GM19035 (cell line): ENCODE measurements at regions not wholly inside any gene's neighbourhood (a gene's known extent, or its start where the extent isn't known, plus 50 kb on each side); places are given as distances from the start of the nearest gene placed in this dataset.

Experiments used
- ATAC-seq: cut with Tn5 transposase; IDR thresholded peaks from one replicate; pipeline ENCODE4 v1.9.1; 2021; ENCODE audit not compliant: unreplicated experiment

DNA sequence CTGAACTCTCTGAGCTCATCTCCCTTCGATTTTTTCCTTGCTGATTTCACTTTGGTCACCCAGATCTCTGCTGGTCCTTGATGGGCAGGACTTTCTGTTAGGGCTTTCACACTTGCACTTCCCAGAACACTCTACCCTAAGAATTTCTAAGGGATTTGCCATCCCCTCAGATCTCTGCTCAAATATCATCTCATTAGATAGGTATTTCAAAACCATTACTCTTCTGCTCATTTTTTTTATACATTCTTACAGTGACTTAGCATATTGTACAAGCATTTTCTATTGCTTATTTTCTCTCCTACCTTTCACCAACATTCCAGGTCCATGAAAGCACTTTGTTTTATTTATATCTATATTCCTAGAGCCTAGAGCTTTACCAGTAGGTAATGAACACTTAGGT lies 913.3 kb downstream of the PDHA2 start:
- ATAC-seq: no peak

DNA sequence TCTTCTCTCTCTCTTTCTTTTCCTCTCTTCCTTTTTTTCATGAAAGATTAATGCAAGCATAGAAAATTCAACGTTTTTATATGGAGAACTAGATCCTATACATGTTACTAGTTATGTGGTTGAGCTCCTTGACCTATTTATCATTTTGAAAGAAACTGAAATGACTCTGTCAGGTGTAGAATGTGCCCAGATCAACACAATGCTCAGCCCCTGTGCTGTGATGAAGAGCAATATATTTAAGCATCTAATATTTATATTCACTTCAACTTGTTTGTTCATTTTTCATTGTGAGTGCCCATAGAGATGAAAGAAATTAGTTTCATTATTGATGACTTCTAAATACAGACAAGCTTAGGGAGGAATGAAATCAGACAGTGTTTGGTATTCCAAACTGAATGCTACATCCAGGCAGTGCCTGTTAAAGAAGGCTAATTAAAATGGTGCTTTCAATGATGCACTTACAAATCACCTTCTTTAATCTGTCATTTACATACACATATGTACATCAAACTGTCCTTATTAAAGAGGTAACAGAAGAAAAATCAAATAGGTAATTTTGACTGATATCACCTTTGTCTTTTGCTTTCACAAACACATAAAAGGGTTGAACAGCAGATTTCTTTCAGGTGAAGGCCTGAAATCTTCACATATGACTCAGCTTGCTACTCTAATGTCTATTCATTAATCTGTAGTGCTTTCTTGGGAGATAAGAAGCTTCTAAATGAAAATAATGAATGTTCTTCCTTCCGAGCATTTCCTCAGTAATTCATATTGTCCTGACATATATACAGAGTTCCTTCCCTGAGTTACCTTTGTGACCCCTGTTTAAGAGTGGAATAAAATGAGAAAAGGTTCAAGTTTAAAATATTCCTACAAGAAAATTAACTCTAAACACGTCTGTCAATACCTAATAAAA lies 915.9 kb downstream of the PDHA2 start:
- ATAC-seq: no peak

DNA sequence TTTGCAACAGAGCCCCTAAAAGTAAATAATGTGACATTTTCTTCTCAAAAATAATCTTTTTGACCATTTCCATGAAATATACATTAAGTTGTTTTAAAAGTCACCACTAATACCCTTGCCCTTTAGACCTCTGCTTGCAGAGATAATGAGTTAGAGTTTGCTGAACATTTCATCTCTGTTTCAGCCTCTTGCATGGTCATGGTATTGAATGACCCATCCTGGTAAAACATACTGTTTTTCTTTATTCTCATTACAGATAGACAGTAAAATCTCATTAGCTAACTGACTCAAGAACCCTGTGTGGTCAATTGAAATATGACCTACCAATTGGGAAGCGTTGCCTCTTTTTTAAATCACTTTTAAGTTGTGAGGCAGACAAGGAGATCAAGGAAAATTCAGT lies 916.7 kb downstream of the PDHA2 start:
- no peak for ATAC-seq

DNA sequence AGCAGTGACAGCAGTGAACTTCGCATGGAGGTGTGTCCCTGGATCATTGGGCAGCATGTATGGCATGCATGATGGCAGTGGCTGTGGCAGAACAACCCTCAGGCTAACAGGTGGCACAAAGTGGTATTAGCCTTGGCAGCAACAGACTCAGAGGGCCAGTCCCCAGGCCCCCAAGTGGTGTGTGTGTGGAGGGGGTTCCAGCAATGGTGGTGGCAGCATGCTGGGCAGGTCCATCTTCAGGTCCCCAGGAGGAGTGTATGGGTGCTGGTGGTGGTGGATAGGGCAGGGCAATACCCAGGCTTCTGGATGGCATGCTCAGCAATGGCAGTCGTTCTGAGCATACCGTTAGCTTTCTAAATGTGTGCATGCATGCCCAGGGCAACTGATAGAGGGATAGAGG lies 923.7 kb downstream of the PDHA2 start:
- no peak for ATAC-seq

DNA sequence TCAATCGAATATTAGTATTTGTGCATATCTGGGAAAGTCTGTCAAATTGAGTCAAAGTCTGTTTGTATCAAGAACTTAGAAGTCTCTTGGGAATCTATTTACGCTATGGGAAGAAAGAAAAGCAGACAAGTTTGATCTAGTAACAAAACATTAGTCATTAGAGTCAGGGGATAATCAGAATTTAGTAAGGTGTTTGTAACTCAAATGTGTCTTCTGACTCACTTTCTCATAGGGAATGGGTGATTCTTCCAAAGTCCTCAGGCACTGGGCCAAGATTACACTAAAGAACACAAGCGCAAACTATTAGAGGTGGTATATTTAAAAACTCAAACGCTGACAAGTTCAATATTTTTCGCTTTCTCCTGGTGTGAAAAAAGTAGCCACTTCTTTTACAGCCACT lies 926.5 kb downstream of the PDHA2 start:
- ATAC-seq: no peak

DNA sequence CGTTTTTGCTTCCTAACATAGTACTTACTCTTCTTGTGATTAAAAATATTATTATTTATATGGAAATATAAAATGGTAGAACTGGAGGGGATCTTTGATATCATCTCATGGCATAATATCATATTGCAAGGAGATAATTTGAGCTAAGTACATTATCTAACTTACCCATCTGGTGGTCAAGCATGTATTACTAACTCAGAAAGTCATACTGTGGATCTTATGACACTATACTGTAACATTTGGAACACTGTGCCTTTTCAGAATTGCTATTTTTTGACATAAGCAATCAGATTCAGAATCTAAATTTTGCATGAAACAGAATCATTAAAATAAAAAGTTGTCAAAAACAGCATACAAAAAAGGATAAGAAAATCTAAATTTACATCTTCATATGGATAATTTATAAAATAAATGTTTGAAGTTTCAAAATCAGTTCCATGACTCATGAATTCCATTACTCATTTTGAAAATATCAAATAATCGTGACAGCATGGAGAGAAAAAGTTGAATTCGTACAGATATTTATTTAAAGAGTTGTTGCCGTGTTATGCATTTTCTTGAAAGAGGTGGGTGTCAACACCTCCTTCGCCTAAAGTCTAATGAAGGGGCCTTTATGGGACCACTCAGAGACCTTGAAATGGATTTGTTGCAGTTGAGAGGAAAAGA lies 928.1 kb downstream of the PDHA2 start:
- ATAC-seq: no peak

DNA sequence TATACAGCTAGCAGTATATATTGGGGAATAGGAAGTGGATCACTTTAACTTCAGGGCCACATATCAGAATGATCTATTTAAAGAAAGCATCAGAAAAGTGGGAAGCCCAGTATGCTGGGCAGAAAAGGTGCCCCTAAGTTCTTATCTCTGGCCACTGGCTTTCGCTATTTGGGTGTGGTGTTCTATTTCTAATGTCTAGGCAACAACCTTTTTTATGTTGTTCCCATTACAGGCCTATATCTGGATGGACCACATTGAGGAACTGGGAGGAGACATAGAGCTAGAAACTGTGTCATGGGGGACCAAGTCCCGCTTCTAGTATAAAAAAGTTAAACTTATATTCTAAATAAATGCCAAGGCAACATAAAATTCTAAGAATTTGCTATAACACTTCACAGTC lies 935.6 kb downstream of the PDHA2 start:
- no peak for ATAC-seq

DNA sequence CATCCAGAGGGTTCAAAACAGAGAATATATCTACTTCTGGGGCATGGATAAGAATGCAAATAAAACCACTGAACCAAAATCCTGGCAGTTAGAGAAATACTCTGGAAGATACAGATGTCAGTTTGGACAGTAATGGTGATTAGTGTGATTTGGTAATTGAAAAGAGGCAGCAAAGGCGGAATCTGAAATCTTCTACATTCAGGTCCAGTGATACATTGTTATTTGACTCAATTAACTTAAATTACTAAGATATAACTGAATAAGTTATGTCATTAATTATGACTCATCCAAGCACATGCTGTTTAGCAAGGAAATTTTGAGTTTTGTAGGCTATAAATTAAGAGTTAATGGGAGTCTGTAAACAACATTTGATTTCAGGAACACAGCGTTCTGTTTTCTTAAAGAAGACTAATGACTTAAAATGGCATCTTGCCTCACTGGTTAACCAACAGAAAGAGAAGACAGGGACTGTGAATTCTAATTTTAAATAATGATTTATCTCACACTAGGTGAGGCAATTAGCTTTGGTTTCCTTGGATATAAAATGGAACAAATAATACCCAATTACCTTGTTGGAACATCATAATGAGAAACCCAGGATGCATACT lies 937.1 kb downstream of the PDHA2 start:
- no peak for ATAC-seq

DNA sequence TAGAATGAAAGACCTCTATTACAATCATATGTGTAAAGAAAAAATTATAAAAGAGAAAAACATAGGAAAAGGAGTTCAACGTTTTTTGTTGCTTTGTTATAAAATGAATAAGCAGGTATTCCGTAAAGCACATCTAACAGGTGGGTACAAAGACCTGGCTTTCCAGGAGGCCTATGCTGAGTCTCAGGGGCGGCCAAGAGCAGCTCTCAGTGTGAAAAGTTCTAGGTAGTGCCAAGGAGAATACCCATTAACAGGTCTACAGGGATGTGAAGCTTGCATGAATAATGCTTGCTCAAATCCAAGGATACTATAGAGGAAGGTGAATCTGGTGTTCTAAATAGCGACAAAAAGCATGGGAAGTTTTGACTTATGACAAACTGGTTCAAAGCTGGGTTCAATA lies 944.4 kb downstream of the PDHA2 start:
- ATAC-seq: no peak

DNA sequence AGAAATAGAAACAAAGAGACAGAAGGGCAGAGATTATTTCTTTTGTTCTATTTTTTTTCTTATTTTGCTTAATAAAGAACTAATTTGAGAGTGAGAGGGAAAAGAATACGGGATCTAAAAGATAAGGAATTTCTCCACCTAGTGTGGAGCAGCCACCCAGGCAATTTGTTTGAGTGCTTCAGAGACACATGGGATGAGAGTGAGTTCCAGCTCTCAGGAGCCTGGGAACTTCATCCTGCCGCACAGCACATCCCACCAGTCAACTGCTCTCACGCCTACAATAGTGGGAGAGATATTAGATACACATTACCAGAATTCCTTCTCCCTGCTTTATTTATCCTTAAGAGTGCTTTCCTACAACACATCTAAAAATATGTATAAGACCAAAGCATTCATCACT lies 946.4 kb downstream of the PDHA2 start:
- no peak for ATAC-seq

DNA sequence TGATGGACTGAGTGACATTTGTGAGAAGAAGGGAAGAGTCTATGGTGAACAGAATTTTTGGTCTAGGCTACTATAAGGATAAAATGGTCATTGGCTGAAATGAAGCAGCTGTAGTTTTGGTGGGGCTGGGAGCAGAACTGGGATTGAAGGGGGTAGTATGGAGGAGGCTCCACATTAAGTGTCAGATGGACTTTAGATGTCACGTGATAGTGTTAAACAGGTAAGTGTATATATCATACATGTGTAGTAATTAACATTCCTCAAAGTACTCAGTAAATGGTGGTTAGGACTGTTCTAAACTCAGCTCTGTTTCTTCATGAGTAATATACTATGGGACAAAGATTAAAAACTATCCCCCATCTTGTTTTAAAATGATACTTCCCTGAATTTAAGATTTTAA lies 947.9 kb downstream of the PDHA2 start:
- no peak for ATAC-seq

DNA sequence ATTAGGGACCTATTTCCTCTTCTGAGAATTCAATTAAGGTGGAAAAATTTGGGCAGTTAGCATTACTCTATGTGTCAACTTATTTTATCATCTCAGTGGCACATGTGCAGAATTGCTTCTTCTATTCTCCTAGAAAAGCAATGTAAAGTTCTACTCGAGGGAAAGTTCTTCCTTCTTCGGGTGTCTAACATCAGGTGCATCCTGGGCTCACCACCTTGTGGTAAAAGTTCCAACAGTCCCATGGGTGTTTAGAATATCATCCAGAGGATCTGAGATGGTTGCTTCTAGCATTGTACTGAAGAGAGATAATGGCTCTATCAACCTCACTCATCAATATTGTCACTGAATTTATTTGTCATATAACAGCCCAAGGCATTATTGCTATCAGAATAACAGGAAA lies 969.7 kb downstream of the PDHA2 start:
- no peak for ATAC-seq

DNA sequence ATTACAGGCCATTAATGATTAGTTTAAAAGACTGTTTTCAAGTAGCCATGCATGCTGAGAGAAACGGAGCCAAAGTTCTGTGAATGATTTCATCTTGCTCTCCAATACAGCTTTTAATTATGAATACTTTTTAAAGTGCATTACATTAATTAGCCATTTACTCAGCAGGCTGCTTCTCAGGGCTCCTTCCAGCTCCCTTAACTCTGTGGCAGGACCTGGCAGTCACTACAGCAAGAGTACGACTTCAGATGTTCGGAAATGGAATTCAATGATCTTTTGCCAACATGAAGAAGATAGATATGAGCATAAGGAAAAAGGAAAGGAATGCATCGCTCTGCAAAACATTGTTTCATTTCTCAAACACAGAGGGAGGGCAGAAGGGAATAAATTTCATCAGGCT lies 987.2 kb downstream of the PDHA2 start:
- no peak for ATAC-seq

DNA sequence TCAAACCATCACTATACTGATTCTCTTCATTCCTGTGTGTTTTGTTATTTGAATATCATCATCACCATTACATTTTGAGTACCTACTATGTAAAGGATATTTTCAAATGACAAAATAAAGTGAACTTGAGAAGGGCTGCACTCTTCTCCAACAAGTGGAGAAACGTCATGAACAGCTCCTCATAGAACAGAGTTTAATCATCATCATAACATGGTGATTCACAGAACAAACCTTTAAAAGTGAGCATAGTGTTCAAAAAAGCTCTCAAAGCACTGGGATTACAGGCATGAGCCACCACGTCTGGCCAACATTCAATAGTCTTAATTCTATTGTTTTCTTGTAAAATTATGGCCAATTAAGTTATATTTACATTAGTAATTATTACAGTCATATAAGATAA lies 993.9 kb downstream of the PDHA2 start:
- no peak for ATAC-seq

DNA sequence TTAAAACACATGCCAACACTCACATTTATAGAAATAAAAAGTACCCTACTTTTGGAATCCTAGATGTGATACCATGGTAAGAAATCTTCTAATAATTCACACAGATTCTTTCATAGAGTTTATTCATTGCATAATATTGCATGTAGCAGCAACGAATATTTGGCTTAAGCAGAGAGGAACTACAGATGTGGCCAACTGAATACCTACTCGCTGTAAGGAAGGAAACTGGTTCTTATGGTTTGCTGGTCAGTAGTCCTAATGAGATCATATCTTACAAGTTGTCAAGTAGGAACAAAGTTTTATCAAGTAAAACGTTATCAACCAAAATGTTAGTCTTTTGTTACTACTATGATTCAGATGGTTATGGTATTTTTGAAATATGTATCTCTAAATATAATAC lies 996.1 kb downstream of the PDHA2 start:
- no peak for ATAC-seq

DNA sequence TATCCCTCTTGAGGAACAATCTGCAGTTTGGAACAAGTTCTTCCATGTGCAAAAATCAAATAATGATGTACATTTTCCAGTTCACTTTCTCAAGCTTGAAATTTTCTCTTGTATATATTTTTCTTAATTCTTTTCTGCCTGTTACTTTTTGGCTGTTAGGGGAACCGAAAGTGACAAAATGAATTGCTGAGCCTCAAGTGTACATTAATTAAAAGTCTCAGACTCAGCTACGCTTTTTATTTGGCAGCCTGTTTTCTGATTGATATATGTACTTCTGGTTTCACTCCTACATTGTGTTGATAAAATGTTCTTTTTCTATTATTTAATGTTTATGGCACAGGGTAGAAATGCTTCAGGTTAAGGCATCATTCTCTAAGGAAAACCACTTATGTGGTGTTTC lies 999.5 kb downstream of the PDHA2 start:
- ATAC-seq: no peak

DNA sequence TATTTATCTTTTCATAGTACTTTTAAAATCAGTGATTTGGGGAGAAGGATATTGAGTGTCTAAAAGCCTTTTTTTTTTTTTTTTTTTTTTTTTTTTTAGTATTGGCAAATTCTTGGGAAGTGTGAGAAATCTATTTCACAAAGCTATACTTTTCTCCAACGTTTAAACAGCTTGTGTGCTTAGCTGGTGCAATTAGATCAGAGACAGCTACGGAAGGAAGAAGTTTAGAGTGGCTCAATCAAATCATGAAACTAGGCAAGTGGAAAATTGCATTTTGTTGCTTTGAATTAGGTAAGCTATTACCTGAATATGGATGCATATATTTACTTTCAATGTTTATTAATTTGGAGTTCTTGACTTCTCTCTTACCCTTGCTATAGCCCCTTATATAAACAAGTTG lies 1001.9 kb downstream of the PDHA2 start:
- ATAC-seq: no peak

DNA sequence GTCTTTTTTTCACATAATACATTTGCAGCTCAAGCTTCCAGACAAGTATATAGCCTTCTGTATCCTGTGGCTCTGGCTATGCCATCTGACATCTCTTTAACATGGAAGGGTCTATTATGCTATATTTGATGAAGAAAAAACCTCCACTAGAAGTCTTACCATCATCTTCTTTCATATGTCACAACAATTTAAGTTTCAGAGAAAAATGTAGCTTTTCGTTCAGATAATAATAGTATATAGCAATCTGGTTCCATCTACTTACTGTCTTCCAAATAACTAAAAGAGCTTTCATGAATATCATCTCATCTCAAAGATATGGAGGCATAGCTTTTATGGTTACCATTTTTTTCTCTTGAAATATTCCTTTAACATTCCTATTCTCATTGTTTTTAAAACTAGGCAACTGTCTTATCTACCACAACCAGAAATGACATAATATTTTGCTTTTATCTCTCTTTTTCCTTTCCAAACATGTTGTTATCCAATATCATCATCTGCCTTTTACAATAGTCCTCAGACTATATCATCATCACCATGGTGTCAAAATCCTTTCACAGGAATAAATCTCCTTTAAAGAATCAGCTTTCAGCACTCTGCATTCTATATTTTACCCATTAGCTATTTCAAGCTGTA lies 1005.1 kb downstream of the PDHA2 start:
- ATAC-seq: no peak

DNA sequence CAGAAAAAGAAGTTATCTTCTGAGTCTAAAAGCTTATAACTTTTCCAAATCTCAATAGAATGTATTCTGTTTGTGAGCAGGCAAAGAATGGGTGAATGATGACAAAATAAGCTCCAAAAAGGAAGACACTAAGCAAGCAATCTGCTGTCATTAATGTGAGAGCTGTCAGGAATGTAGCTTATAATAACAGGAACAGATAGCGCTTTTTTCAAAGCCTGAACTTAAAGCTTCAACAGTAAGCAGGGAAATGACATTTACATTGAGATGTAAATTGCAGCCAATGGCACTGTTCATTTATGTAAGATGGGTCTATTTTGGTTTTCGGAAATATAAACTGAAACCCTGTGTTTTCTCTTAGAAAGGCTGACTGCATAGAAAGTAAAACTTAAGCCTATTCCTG lies 1005.9 kb downstream of the PDHA2 start:
- ATAC-seq: no peak

DNA sequence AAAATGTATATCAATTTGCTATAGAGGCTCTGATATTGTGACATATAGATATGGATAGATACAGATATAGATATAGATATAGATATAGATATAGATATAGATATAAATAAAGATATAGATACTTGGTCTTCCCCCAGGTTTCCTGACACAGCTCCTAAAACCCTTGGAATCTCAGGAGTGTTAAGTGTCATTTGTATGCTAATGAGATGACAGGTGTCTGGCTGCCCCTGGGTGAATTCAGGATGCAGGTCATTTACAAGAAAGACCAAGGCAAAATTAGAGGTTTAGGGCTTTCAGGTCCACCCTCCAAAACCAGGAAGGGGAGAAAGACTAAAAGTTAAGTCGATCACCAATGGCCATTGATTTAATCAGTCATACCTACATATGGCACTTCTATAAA lies 1034.8 kb downstream of the PDHA2 start:
- no peak for ATAC-seq

DNA sequence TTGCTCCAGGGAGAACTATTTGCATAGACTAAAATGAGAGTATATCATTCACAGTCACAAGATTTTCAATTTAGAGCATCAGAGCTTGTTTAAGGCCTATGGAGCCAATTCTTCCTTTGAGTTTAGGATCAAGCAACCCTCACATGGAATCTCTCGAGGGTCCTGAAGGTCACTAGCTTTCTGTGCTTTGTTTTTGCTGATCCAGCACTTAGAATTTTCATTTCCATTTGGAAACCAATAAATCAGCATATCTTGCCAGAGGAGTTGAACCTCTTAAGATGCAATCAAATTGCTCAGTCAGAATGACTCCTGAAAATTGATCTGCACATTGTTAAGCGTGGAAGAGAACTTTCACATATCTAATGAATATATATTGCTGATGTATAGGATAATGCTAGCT lies 1039.6 kb downstream of the PDHA2 start:
- no peak for ATAC-seq

DNA sequence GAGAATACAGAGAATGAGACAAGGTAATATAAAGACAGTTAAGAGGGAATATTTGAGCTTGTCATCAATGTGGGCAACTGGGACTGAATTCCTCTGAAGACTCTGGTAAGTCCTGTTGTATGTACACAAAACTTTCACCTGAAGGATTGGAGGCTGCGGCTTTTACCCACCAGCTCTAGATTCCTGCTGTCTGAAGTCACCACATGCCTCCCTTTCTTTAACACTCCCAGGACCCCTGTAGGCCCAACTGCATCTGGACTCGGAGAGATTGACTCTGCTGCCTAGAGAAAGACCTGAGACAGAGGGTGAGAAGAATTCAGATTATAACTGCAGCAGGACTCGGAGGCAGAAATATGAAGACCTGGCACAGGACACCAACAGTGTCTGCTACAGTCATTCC lies 1048.0 kb downstream of the PDHA2 start:
- ATAC-seq: no peak
